HG02840 (cell line): ENCODE measurements at regions not wholly inside any gene's neighbourhood (a gene's known extent, or its start where the extent isn't known, plus 50 kb on each side); places are given as distances from the start of the nearest gene placed in this dataset.

Experiments used
- ATAC-seq: cut with Tn5 transposase; IDR thresholded peaks from one replicate; pipeline ENCODE4 v1.9.1; 2021; ENCODE audit warnings: mild to moderate bottlenecking, moderate library complexity, moderate number of reproducible peaks; ENCODE audit not compliant: unreplicated experiment, low FRiP score

DNA sequence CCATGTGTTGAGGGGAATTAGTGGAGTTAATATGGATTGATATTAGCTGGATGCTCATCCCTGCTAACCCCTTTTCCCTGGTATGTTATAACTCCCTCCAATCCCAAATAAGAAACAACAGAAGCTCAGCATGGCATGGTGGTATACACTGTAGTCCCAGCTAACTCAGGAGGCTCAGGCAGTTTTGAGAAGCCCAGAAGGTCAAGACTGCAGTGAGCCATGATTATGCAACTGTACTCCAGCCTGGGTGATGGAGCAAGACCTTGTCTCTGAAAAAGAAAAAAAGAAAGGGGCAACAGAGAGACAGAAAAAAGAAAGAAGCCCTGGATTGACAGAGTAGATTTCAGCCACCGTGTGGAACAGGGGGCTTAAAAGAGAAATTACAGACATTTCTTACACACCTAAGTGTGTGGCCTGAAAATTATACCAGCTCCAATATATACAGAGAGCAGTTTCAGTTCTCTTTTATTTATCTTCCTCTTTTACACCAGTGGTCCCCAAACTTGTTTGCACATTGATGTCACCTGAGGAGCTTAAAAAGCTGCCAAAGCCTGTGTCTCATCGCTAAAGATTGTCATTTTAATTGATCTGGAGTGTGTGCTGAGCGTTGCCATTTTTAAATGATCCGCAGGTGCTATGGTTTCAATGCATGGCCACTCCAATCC is 203.6 kb downstream of the UBE2E3 start:
- peak; percentile 93 for ATAC-seq

DNA sequence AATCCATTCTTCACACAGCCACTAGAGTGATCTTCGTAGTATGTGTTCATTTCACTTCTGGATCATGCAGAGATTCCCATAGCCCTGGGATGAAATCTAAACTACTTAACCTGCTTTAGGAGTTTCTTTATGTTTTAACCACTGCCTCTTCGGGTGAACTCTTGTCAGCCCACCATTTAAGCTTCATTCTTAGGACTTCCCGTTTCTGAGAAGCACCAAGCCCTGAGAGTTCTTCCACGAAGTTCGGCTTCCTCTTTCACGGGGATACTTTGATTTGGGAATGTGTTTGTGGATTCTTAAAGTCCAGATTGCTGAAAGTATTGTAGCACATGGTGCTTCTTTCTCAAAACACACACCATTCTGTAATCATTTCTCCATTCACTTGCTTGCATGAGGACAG is 205.0 kb downstream of the UBE2E3 start:
- ATAC-seq, result no peak

DNA sequence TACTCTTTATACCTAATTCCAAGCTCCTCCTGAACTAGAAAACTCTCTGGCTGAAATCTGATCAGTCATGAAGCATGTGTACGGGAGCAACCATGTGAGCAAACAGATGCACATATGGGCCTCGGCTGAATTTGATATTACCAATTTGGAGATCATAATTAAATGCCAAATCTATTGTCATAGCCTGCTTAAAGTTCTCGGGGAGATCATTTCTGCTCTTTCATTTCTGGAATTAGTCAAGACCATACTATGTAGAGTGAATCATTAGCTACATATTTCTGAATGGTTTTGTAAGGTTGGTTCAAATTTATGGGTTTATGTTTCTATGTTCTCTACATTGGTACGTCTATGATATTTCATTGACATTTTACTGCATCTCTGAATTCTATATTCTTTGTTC is 205.5 kb downstream of the UBE2E3 start:
- no peak for ATAC-seq

DNA sequence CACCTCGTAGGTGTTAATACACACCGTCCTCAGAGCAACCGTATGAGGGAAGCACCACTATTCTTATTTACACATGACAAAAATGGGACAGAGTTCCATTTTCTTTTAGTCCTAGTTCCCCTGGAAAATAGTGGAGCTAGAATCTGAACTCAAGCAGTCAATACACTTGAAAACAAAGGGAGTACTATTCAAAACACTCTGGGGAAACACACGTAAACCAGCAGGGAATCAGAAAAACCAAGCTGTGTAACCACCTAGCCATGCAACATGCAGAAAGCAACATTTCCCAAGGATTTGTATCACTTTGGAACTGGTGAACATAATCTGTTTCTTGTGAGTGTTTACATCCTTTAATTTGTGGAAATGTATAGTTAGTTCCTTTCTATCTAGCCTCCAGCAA is 208.2 kb downstream of the UBE2E3 start:
- no peak for ATAC-seq

DNA sequence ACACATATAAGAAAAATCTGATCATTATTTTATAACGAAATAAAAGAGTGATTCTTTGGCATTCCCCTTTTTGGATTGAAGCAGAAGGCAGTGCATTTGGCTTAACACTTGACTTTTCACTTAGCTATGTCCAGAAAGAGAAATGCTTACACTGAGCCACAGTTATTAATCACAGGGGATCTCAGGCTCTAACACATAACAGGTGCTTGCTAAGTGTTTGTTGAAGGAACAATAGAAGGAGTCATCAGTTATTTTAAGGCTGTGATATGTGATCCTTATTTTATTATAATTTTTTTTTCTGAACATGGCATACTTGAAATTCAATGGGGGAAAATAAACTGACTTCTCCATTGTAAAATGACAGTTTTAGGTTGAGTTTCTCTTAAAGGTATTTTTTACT is 209.5 kb downstream of the UBE2E3 start:
- ATAC-seq, result no peak

DNA sequence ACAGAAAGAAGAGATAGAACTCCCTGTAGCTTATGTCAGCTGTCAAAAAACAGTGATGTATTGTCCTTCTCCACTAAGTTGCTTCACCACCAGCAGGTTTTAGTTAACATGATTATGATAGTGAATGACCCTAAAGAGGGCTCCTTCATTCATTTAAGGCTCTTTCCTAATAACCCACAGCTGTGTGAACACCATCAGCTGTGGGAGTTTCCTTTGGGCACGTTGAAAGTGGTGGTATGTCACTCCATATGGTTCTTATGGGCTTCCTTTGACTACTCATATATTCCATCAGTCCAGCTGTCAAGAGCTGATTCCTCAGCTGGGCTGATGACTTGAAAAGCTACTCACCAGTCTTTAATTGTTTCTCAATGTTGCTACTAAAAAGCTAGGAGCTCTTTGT is 210.3 kb downstream of the UBE2E3 start:
- no peak for ATAC-seq

GRCh38 chr2:181193550-181193949 is 213.1 kb downstream of the UBE2E3 start:
- ATAC-seq, result no peak

DNA sequence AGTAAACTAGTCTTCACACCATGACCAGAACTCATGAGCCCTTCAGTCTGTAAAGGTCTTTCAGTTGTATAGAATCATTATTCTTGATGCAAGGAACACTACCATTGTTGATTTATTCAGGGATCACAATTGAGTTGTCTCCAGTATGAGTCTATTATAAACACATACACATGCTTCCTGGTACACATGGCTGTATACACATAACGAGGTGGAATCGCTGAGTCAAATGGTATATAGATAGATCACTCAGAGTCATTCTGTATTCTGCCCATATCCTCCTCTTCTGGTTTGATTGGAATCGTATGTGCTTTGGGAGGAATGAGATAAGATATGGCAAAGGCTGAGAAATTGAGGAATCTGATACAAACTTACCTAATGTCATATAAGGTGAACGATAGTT is 216.0 kb downstream of the UBE2E3 start:
- no peak for ATAC-seq

- ATAC-seq, result no peak
These were observed 216.8 kb downstream of the UBE2E3 start for GRCh38 chr2:181197140-181197760.

DNA sequence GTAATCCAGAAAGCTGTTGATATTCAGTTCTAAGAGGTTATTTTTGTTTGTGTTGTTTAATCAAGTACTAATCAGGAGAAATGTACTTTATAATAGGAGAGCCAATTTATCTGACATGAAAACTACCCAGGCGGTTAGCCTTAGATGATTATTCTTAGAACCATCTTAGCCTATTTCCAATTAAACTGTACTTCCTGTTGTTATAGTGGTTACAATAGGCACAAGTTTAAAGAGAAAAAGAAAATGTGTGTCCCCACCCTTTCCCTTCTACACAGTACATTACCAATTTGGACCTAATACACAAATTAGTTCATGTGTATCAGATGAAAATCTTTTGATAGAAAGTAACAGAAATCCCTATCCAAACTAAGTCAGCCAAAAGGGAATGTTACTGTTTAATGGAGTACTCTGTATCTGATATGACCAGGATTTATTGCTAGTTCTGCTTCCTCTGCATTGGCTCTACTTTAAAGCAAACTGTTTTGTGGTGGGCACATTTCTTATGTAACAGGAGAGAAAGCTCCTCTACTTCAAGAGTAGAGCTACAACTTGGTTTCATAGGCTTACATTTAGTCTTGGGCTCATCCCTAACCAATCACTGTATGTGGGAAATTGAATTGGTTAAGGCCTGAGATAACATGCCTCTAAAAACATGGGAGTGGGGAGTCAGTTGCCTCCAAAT is 217.9 kb downstream of the UBE2E3 start:
- no peak for ATAC-seq

DNA sequence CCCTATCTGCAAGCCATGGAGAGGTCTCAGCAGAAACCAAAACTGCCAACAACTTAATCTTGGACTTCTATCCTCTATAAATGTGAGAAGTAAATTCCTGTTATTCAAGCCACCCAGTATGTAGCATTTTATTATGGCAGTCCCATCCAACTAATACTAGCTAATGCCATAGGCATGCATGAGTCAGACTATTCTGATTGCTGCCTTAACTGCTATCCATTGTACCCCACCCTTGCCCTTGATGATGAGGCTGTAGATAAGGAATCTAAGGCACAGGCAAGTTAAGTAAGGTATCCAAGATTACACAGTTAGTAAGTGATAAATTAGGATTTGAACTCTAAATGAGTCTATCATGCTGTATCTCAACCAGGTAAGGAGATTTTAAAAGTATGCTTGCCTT is 223.0 kb downstream of the UBE2E3 start:
- ATAC-seq, result no peak

- ATAC-seq, result no peak
These were observed 223.5 kb downstream of the UBE2E3 start for GRCh38 chr2:181203916-181204315.

DNA sequence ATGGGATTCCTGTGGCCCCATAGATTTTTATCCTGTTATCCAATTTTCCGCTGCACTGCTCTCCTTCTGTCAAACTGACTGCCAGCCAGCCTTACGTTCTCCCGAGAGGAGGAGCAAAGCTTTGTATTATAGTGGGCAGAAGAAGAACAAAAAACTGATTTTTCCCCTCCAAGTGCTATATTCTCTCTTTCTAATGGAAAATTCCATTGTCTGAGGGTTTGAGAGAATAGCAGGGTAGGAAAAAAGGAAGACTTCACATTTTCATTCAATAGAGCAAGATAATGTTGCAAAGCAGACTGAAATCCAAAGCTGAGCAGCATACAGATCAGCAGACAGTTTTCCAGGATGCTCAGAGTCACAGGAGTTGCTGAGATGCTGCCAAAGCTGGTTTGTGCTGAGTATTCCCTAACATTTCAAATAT is 238.0 kb downstream of the UBE2E3 start:
- ATAC-seq, result no peak

DNA sequence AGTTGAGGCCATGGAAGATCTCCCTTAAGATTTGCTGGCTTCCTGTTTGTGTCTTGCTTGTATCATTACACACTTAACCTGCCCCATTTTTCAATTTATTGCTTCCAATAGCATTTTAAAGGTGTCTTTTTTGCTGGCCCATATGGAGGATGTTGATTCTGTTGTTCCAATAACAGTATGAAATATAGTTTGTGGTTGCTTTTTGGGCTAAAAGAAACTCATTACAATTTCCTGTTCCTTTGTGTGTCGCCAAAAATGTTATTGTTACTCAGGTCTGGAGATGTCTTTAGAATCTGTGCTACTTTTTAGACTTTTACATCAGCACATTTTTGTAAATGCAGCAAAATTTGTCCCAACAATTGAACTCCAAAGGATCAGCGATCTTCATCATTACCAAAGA is 234.0 kb upstream of the ITGA4 start:
- ATAC-seq, result no peak

GRCh38 chr2:181224866-181225265 is 232.3 kb upstream of the ITGA4 start:
- no peak for ATAC-seq

DNA sequence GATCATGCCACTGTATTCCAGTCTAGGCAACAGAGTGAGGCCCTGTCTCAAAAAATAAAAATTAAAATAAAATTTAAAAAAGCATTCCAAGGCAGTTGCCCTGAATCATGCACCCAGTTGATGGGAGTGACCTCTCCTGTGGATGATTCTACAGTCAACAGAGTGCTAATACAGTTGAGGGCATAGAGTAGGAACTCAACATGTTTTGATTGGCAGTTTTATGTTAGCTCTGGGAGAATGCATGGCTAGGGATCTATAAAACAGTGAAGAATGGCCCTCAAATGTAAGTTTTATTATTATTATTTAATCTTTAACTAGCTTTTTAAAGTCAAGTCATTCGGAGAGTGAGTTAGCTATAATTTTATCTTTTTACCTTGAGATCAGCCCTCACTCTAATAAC is 228.5 kb upstream of the ITGA4 start:
- no peak for ATAC-seq

DNA sequence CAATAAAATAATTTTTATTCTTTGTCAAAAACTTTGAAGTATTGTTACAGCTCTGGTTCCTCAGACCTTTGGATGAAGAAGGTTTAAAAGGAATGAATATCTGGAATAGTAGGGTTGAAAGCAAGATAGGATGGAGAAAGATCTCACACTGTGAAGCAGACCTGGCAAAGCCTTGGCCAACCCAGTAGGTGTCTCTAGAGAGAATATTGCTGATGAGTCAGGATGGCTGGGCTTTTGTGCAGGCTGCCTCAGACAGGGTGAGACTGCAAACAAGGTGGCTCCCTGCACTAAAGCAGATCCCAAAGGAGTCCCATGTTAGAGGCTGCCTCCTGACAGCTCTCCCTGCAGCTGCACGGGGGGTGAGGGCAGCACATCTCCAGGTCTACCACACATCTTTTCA is 226.0 kb upstream of the ITGA4 start:
- ATAC-seq, result no peak

DNA sequence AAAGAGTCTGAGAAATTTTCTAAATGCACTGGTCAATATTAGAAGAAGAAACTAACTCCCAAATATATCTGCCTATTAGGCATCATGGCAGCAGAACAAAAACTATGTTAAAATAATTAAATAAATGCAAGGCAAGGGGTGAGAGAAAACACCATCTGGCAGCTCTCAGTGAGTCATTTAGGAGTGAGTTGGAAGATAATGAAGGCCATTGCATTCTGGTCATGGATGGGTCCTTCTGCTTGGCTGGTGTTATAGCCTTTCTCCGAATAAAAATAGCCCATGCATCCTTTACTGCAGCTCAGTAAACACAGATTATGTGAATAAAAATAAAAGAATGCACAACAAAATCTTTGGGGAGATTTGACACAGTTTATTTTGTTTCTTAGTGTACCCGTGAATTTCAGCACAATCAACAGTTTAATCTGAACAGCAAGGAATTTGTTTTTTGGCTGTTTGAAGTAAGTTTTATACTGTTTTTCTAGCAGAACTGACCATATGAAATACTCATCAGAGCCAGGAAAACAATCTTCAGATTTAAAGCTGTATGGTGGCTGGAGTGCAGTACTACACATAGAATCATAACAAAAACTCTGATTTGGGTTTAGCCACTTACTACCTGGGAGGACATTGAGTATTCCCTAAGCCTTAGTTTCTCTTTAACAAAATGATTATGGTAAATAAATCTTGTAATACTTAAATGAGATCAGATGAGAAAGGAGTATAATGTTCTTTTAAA is 225.1 kb upstream of the ITGA4 start:
- no peak for ATAC-seq

DNA sequence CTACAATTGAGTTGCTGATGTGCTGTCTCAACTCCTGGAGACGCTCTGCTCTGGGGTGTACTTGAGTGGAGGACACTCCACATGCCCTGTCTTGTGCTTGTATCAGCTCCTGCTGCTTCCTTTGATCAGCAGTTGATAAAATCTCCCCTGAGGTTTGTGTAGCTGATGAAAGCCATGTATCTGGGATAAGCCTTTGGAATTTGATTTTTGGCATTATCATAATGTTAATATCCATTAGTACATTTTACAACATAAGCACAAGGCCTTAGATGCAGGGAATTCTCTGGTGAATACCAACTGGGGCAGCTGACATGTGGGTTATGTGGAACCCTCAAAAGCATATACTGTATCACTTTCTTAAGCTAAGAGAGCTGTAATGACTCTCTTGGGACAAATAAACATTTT is 222.7 kb upstream of the ITGA4 start:
- no peak for ATAC-seq

DNA sequence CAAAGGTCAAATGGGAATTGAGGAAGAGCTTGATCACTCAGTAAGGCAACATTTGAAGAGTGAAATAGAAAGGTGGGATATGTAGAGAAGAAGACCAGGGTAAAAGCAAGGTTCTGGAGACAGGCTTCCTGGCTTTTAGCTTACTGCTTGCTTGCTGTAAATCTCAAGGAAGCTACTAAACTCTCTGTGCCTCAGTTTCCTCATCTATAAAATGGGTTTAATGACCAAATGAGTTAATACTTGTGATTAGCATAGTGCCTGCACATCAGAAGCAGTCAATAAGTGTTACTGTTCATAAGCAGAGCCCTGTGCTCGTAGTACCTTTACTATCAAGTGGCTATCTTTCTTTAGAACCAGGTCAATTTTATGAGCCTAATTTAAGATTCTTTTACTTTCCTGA is 222.2 kb upstream of the ITGA4 start:
- no peak for ATAC-seq
